CD4-positive, alpha-beta T cell treated with Interleukin-21 for 1 hour (primary cell): ENCODE measurements at regions not wholly inside any gene's neighbourhood (a gene's known extent, or its start where the extent isn't known, plus 50 kb on each side); places are given as distances from the start of the nearest gene placed in this dataset.
A peak's percentile ranks its signal among the peaks of the same experiment; 100 is the strongest.

Source experiments
- DNase-seq: peaks from one replicate; pipeline ENCODE4 v3.0.0-alpha.2; 2020

DNA sequence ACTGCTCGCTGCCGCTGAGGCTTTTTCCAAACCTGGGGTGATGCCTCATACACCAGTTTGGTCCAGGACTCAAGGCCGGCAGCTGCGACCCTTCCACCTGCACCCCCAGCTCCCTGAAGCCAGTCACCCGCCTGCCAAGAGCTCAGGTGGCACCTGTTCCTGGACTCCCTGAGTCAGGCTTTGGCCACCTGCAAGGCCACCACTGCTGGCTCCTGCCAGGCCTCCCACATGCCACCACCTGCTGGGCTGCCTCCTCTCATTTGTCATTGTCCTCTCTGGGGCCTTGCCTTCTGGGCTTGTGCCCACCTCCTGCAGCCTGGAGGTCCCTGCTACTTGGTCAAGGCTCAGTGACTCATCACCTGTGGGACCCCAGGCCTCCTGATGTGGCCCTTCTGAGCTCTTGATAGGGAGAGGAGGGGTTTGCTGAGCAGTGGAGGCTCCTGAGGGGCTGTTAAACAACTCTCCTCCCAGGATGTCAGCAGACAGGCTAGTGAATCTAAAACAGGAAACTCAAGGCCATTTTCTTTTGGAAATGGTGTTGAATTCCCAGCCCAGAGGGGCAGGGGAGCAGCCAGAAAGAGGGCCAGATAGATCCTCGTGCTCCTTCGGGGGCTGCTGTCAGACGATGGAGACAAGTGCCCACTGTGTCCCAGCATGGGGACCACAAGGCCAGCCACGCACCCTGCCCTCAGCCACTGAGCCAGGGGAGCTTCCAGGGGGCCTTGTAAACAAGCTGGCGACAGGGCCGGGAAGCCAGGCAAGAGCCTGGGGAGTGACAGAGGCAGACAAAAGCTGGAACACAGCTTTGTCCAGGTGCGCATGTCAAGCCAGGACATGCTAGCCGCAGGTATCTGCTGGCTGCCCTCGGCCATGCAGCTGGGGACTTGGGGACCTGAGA lies 416.8 kb downstream of the LRATD1 start:
- no peak for DNase-seq

DNA sequence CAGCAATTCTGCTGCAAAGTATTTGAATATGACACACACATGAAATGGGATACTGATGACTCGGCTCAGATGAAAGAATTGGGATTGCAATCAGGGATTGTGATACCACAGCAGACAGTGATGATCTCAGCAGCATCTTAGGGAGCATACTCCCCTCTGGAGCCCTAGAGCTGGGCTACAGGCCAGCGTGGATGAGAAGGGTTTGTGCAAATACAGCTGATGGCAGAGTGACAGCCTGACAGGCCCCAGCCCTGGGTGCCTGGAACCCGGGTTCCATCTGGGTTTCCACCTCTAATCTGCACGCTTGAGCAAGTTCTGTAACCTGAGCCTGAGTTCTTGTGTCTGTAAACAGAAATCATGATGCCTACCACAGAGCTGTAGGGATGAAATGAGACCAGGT lies 418.0 kb downstream of the LRATD1 start:
- DNase-seq = no peak

- no peak for DNase-seq
Observed at GRCh38 chr2:15053542-15053941, 421.0 kb downstream of the LRATD1 start.

- DNase-seq = peak; percentile 2
Observed at GRCh38 chr2:15058015-15058720, 425.7 kb downstream of the LRATD1 start.

DNA sequence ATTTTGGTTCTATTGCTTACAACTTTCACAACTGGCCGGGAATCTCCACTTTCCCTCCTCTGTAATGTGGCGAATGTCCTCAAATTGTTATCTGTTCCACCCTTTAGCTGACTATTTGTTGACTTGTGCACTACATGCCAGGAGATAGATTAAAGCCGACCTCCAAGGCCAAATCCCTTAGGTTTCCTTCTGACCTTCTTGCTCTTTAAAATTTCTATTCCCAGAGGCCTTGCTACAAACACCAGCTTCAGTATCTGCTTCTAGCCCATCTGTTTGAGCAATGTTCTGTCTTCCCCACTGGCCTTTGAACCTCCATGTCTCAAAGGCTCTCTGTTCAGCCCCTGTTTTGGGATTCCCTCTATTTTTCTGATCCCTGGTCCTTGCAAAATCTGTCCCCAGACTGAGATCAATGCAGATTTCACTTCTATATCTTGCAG lies 426.2 kb downstream of the LRATD1 start:
- no peak for DNase-seq

GRCh38 chr2:15059870-15060512 lies 427.5 kb downstream of the LRATD1 start:
- no peak for DNase-seq

DNA sequence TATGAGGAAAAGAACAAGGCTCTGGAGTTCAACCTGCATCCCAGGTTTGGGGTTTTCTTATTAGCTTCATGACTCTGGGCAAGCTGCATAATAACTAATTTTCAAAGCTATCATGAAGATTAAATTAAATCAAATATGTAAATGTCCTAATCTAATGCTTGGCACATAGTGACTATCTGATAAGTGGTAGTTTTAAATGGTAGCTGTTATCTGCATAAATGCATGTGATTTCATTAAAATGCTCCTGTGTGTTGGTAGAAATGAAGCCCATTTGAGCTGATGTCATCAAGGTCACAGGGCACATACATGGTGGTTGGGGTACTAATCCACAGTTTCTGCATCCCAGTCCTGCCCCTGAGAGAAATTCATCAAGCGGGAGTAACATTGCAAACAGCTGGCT lies 428.8 kb downstream of the LRATD1 start:
- DNase-seq = no peak

DNA sequence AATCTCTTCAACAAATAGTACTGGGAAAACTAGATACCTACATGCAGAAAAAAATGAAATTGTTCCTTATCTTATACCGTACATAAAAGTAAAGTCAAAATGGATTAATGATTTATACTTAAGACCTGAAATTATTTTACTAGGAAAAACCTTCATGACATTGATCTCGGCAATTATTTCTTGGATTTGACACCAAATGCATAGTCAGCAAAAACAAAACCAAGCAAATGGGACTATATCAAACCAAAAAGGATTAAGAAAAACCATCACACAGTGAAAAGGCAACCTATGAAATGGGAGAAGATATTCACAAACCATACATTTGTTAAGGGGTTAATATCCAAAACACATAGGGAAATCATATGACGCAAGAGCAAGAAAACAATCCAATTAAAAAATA lies 433.6 kb downstream of the LRATD1 start:
- no peak for DNase-seq

GRCh38 chr2:15069149-15069548 lies 436.6 kb downstream of the LRATD1 start:
- DNase-seq = no peak

DNA sequence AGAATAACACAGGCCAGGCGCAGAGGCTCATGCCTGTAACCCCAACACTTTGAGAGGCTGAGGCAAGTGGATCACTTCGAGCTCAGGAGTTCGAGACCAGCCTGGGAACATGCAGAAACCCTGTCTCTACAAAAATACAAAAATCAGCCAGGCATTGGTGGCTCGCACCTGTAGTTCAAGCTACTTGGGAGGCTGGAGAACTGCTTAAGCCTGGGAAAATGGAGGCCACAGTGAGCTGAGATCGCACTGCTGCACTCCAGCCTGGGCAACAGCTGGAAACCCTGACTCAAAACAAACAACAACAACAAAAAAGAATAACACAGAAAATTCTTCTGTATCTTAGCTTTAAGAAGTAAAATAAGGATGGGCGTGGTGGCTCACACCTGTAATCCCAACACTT lies 440.3 kb downstream of the LRATD1 start:
- no peak for DNase-seq

- no peak for DNase-seq
Observed at GRCh38 chr2:15073664-15074063, 441.1 kb downstream of the LRATD1 start.

GRCh38 chr2:15074319-15074718 lies 441.8 kb downstream of the LRATD1 start:
- no peak for DNase-seq

GRCh38 chr2:15074751-15075700 lies 442.5 kb downstream of the LRATD1 start:
- DNase-seq = no peak

- no peak for DNase-seq
Observed at GRCh38 chr2:15076668-15077067, 444.2 kb downstream of the LRATD1 start.

DNA sequence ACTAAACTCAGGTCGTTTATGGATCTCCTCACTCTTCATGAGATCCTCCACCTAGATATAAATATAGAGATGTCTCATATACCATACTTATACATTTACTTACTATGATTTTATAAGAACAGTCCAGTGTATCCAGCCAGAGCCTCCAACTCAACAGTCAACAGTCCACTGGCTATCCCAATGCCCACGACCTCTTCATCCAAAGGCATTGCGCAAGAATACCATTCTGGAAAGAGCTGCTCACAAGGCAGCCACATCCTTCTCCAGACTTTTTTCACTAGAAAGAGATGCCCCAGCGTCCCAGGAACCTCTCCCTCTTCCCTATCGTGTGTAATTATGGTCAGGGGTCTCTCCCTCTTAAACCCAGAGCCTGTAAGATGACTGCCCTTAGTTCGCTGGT lies 448.8 kb downstream of the LRATD1 start:
- DNase-seq = no peak

GRCh38 chr2:15082105-15083058 lies 449.9 kb downstream of the LRATD1 start:
- no peak for DNase-seq

DNA sequence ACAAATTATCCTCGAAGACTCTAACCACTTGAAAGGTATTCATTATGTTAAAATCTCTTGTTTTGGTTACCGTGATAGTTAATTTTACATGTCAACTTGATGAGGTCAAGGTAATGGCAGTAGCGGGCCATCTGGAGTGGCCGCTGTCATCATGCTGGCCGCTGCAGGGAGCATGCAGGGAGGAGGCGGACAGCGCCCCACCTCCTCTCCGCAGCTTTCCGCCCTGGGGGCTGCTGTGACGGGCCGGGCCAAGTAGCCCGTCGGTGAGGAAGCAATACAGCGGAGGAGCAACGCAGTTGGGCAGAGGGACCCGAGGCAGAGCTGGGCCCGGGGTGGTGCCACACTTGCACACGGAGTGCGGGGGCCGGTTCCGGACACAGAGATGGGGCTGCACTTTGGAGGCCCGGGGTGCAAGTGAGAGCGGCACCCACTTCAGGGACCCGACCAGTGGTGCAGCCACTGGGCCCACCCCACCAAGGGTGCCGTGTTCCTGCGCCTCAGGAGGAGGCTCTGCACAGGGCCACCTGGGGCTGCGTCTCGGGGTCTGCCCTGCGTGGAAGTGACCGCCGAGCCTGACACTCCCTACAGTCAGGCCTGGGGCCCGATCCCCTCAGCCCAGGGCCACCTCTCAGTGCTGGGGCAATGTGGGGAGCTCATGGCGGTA lies 452.4 kb downstream of the LRATD1 start:
- no peak for DNase-seq

- no peak for DNase-seq
Observed at GRCh38 chr2:15092181-15092580, 459.7 kb downstream of the LRATD1 start.

GRCh38 chr2:15092691-15093090 lies 460.2 kb downstream of the LRATD1 start:
- DNase-seq = no peak

DNA sequence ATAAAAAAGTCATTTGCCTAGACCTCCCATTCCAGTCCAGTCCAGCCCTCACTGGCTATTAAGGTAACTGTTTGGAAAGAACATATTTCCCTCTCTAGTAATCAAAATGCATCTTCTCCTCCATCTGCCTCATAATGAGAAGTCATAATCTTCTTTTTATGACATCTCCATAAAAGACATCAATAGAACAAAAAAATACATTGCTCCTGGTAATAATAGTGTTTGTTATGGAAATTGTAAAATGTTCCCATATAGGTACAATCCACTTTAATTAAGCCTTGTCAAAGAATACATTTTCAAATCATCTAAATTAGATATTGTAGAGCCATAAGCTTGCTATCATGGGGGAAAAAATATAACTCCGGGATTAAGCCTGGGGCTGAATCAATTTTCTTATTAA lies 461.6 kb downstream of the LRATD1 start:
- DNase-seq = no peak

DNA sequence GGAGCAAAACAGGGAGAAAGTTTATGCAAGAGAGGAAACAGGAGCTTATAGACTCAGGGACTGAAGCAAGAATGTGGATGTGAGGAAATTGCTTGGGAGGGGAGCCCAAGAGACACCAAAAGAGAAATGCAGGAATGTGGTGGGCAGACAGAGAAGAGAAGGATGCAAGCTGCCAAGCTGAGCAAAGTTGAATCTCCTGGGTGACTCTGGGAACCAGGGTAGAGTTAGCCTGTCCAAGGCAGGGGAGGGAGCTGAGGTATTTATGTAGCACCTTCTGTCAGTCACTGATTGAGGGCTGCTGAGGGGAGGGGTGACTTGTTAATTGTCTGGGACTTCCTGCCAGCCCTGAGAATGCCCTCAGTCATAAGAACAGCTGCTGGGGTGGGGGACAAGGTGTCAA lies 464.3 kb downstream of the NBAS start:
- no peak for DNase-seq
